Transverse colon (tissue), 4 donors: ENCODE measurements at regions not wholly inside any gene's neighbourhood (a gene's known extent, or its start where the extent isn't known, plus 50 kb on each side); places are given as distances from the start of the nearest gene placed in this dataset.

Source experiments
- DNase-seq: peaks from one replicate; pipeline ENCODE4 v3.0.0-alpha.2; 2019
- H3K27ac ChIP-seq, 4 donors: fragments of 200-600 bp; sonication (generic); 2 replicates each; pipeline ENCODE4 v1.5.1; 2016 to 2018; ENCODE audit warnings: inconsistent platforms in 4 of 4
- H3K27me3 ChIP-seq: fragments of 200-600 bp; sonication (generic); 2 replicates; pipeline ENCODE4 v1.5.1; 2017; ENCODE audit warnings: inconsistent platforms
- H3K36me3 ChIP-seq, 4 donors: fragments of 200-600 bp; sonication (generic); 2 replicates each; pipeline ENCODE4 v1.5.1; 2017 to 2019; ENCODE audit warnings: inconsistent platforms in 4 of 4
- H3K4me1 ChIP-seq, 4 donors: fragments of 200-600 bp; sonication (generic); 2 replicates each; pipeline ENCODE4 v1.5.1; 2017 to 2020; ENCODE audit warnings: inconsistent platforms in 4 of 4
- H3K4me3 ChIP-seq, 4 donors: fragments of 200-600 bp; sonication (generic); 1 replicate in 1 of 4; 2 replicates in 3 of 4; pipeline versions ENCODE4 v1.5.1 to v1.6.1; 2017 to 2019; ENCODE audit warnings: inconsistent platforms in 4 of 4
- H3K9me3 ChIP-seq, 2 donors: fragments of 200-600 bp; sonication (generic); 2 replicates each; pipeline ENCODE4 v1.5.1; 2017 to 2019; ENCODE audit warnings: inconsistent platforms in 2 of 2
- EP300 ChIP-seq: sonication (generic); formaldehyde crosslinking; IDR thresholded peaks from one replicate; pipeline ENCODE4 v1.6.1; 2017; ENCODE audit warnings: antibody characterized with exemption, low read depth
- POLR2A ChIP-seq: fragments of 450-650 bp; IDR thresholded peaks from one replicate; pipeline ENCODE4 v1.6.1; 2016; ENCODE audit warnings: antibody characterized with exemption, mild to moderate bottlenecking, moderate library complexity
- POLR2AphosphoS5 ChIP-seq, 3 donors: sonication (generic); formaldehyde crosslinking; IDR thresholded peaks; one replicate each; pipeline ENCODE4 v1.6.1; 2016; ENCODE audit warnings: antibody characterized with exemption in 3 of 3
- WGBS, 2 donors: methylation state at CpG; one replicate each; pipeline ENCODE4 v1.1.5; 2018; ENCODE audit warnings: low coverage in 1 of 2; 5-methylcytosine and 5-hydroxymethylcytosine counted together
- in situ Hi-C, 4 donors: fragments of 200-750 bp; cut with MboI; loops; one replicate each; pipeline versions ENCODE4 v1.15.0 to v1.15.1; 2017; ENCODE audit warnings: low sequenced_read_pairs in 3 of 4, low pct_ligation_motif_present in 1 of 4, low pct_unique_long_range_greater_than_20kb in 1 of 4
- intact Hi-C: fragments of 100-400 bp; cut with DNase I; formaldehyde crosslinking; loops from one replicate; pipeline ENCODE4 v1.15.1; 2023; ENCODE audit warnings: low total_unique reads
- TF ChIP-seq, protein P1 (sequence below), 5 experiments: fragments of 200-600 bp in 3 of 5; fragments of 450-650 bp in 2 of 5; sonication (generic) in 3 of 5; IDR thresholded peaks; 1 replicate in 2 of 5; 2 replicates in 3 of 5; pipeline ENCODE4 v1.5.1; 2016 to 2017; ENCODE audit warnings: antibody characterized with exemption in 5 of 5, inconsistent platforms in 3 of 5, mild to moderate bottlenecking in 2 of 5, moderate library complexity in 1 of 5

DNA sequence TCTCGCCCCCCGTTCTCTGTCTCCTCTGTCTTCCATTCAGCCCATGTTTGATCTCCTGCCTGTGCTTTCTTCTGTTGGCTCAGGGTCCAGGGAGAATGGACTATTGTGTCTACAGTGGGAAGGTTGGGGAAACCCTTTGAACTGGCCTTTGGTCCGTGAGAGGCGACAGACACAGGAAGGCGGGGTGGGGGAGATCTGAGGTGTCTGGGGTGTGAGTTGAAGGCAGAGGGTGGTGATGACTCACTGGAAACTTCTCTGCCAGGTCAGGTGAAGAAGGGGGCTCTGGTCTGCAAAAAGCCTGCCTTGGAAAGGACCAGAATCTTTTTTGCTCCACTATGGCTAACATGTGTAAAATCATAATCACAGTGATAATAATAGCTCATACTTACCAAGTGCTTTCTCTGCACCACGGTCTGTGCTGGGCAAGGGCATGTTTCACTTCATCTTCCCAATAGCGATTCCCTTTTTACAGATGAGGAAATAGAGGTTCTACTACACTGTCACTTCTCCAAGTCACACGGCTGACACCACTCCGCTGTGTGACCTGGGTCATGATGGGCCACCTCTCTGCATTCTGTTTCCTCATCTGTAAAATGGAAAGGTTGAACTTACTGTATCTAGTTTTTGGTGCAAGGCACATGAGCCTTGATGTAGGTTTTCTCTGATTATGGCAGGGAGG, 99.8 kb upstream of the ALX4 start:
- no peak for DNase-seq
- Histone ChIP-seq H3K4me1 (no peaks in the 10 kb centered on the region), H3K4me3 (no peak overlapping the region), H3K36me3 (no peaks in the 10 kb centered on the region), H3K27ac (no peak overlapping the region), H3K9me3 (no peaks in the 10 kb centered on the region), H3K27me3 (no peaks in the 10 kb centered on the region)
- TF ChIP-seq POLR2AphosphoS5 (IDR thresholded peaks at IDR 0.05) (no peak), POLR2A (no peak), EP300 (no peak)
- TF ChIP-seq, protein P1, sequence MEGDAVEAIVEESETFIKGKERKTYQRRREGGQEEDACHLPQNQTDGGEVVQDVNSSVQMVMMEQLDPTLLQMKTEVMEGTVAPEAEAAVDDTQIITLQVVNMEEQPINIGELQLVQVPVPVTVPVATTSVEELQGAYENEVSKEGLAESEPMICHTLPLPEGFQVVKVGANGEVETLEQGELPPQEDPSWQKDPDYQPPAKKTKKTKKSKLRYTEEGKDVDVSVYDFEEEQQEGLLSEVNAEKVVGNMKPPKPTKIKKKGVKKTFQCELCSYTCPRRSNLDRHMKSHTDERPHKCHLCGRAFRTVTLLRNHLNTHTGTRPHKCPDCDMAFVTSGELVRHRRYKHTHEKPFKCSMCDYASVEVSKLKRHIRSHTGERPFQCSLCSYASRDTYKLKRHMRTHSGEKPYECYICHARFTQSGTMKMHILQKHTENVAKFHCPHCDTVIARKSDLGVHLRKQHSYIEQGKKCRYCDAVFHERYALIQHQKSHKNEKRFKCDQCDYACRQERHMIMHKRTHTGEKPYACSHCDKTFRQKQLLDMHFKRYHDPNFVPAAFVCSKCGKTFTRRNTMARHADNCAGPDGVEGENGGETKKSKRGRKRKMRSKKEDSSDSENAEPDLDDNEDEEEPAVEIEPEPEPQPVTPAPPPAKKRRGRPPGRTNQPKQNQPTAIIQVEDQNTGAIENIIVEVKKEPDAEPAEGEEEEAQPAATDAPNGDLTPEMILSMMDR (IDR thresholded peaks at IDR 0.05): no peak
- intact Hi-C loops (no loop called here), in situ Hi-C loops (no loop called here)
- 71 to 88% methylated on average over 5 to 9 of the region's 9 CpGs for WGBS, 2 donors

DNA sequence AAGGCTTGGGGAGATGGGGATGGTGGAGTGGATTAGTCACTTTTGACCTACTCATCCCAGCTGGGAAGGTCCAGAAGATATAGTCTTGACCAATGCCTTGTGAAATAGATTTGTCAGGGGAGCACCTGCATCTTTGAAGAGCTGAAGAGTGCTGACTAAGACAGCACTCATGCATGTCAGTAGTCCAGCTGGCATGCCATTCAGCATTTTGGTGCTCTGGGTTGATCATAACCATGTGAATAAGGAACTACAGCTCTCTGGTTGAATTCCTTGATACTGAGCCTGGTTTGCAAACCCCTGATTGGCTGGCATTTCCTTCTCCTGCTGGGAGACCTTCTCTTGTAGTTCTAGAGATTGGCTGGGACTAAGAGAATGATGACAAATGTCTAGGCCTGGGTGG, 106.8 kb upstream of the ALX4 start:
- Histone ChIP-seq H3K4me1 (no peaks in the 10 kb centered on the region), H3K36me3 (no peaks in the 10 kb centered on the region), H3K9me3 (no peaks in the 10 kb centered on the region), H3K4me3 (no peak overlapping the region), H3K27me3 (no peaks in the 10 kb centered on the region), H3K27ac (no peak overlapping the region)
- intact Hi-C loops (no loop called here), in situ Hi-C loops (no loop called here)
- TF ChIP-seq, protein P1 (IDR thresholded peaks at IDR 0.05): no peak
- TF ChIP-seq POLR2A (no peak), EP300 (no peak), POLR2AphosphoS5 (IDR thresholded peaks at IDR 0.05) (no peak)
- no peak for DNase-seq

DNA sequence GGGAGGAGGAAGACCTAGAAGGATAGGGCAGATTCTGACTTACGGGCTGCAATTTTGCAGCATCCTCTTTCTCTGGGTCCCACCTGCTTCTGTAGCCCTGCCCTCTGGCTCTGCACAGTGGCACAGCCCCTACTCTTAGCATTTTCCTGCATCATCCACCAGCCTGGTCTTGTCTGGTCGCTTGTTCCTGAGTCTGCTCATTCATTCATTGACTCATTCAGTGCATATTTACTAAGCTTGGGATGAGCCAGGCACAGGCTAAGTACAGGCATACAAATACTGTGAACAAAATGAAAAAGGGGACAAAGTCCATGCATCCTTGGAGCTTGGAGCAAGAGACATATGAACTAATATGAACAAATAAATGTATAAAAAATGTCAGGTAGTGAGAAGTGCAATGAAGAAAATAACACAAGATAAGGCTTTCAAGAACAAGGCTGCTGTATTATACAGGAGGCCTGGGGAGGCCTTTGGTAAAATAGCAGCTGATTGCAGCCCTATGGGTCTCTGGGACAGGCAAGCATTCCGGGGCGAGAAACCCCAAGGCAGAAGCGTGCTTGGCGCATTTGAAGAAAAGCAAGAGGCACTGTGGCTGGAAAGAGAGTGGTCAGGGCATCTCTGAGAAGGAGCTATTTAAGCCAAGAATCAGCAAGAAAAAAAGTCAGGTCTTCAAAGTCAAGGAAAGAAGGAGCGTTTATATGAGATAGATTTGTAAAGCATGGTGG, 108.0 kb upstream of the ALX4 start:
- H3K27me3 ChIP-seq: no peaks in the 10 kb centered on the region
- in situ Hi-C loops: no loop called here
- intact Hi-C loops: no loop called here
- H3K4me1 ChIP-seq: no peaks in the 10 kb centered on the region
- DNase-seq: no peak
- H3K27ac ChIP-seq: no peak overlapping the region
- 80 to 90% methylated on average over 5 to 7 of the region's 7 CpGs for whole genome bisulfite sequencing, 2 donors
- TF ChIP-seq, protein P1 (IDR thresholded peaks at IDR 0.05): no peak
- no peak for TF ChIP-seq POLR2A
- TF ChIP-seq POLR2AphosphoS5 (IDR thresholded peaks at IDR 0.05): no peak
- no peak for TF ChIP-seq EP300
- no peaks in the 10 kb centered on the region for H3K9me3 ChIP-seq
- H3K36me3 ChIP-seq: no peaks in the 10 kb centered on the region
- H3K4me3 ChIP-seq: no peak overlapping the region

DNA sequence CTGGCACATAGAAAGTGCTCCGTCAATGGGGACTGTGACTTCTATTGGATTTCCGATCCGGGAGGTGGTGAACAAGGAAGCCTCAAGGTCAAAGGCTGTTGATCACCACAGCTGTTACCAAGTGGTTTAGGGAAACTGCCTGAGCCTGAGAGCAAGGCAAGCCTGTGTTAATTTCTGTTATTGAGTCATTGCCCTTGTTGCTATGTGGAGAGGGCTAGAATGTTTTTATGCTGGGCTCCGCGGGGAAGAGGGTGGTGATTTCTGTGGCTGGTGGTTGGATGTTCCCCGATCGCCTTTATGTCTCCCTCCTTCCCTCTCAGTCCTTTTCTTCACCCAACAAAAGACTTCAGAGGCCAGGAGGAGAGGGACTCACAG, 108.5 kb upstream of the ALX4 start:
- TF ChIP-seq POLR2AphosphoS5 (IDR thresholded peaks at IDR 0.05): no peak
- TF ChIP-seq POLR2A: no peak
- no peak for TF ChIP-seq EP300
- TF ChIP-seq, protein P1 (IDR thresholded peaks at IDR 0.05): no peak
- in situ Hi-C loops (no loop called here), intact Hi-C loops (no loop called here)
- no peaks in the 10 kb centered on the region for H3K9me3 ChIP-seq
- H3K36me3 ChIP-seq: no peaks in the 10 kb centered on the region
- no peak overlapping the region for H3K27ac ChIP-seq
- H3K4me3 ChIP-seq: no peak overlapping the region
- H3K27me3 ChIP-seq: no peaks in the 10 kb centered on the region
- H3K4me1 ChIP-seq: no peaks in the 10 kb centered on the region
- 67 to 78% methylated on average over 3 to 7 of the region's 7 CpGs for WGBS, 2 donors
- no peak for DNase-seq
